ENCODE measurements at regions not wholly inside any gene's neighbourhood (a gene's known extent, or its start where the extent isn't known, plus 50 kb on each side); places are given as distances from the start of the nearest gene placed in this dataset.

GRCh38 chr1:144101397-144102045 lies 129.7 kb upstream of the FAM72C start:
- TF ChIP-seq CTCF (IDR thresholded peaks at IDR 0.05) (no peak), POLR2A (IDR thresholded peaks at IDR 0.05) (no peak)

Measured in esophagus squamous epithelium (tissue), 4 donors.